Bronchial epithelial cell (primary cell): ENCODE measurements at regions not wholly inside any gene's neighbourhood (a gene's known extent, or its start where the extent isn't known, plus 50 kb on each side); places are given as distances from the start of the nearest gene placed in this dataset.

ENCODE experiments used
- DNase-seq: peaks from one replicate; pipeline ENCODE4 v3.0.0-alpha.2; 2010; ENCODE audit warnings: low read depth
- FAIRE-seq: peaks from 2 replicates; lab custom pipeline; 2011; peaks lifted over from hg19 to GRCh38; lab: Jason Lieb, UNC
- H3K27me3 ChIP-seq: 2 replicates; pipeline ENCODE4 v1.5.1; 2011; ENCODE audit warnings: low read length; ENCODE audit not compliant: control insufficient read depth, insufficient read depth
- H3K36me3 ChIP-seq: 2 replicates; pipeline ENCODE4 v1.5.1; 2011; ENCODE audit warnings: low read length; ENCODE audit not compliant: control insufficient read depth, insufficient read depth
- H3K4me3 ChIP-seq: 2 replicates; pipeline ENCODE4 v1.5.1; 2011; ENCODE audit warnings: mild to moderate bottlenecking, low read depth, low read length, control low read depth
- CTCF ChIP-seq: IDR thresholded peaks from 2 replicates; pipeline ENCODE4 v1.5.1; 2011; ENCODE audit warnings: mild to moderate bottlenecking, moderate library complexity, low read length, control low read depth, inconsistent platforms; ENCODE audit not compliant: insufficient read depth, severe bottlenecking

- H3K27me3 ChIP-seq, result no peaks in the 10 kb centered on the region
- no peak for TF ChIP-seq CTCF
- no peaks in the 10 kb centered on the region for H3K36me3 ChIP-seq
- no peak for FAIRE-seq
- DNase-seq, result no peak
- H3K4me3 ChIP-seq, result no peak overlapping the region
Observed at GRCh38 chr2:201964011-201964410, 69.6 kb upstream of the FZD7 start.

- Histone ChIP-seq H3K36me3 (no peaks in the 10 kb centered on the region), H3K27me3 (no peaks in the 10 kb centered on the region), H3K4me3 (no peak overlapping the region)
- no peak for TF ChIP-seq CTCF
- no peak for FAIRE-seq
- no peak for DNase-seq
Observed at GRCh38 chr2:201964631-201965206, 68.9 kb upstream of the FZD7 start.

- Histone ChIP-seq H3K4me3 (no peak overlapping the region), H3K36me3 (no peaks in the 10 kb centered on the region), H3K27me3 (no peaks in the 10 kb centered on the region)
- DNase-seq (no peak), FAIRE-seq (no peak)
- peak; percentile 18 for TF ChIP-seq CTCF
Observed at GRCh38 chr2:201965550-201965949, 68.1 kb upstream of the FZD7 start.

- no peaks in the 10 kb centered on the region for H3K27me3 ChIP-seq
- no peaks in the 10 kb centered on the region for H3K36me3 ChIP-seq
- TF ChIP-seq CTCF, result no peak
- H3K4me3 ChIP-seq, result no peak overlapping the region
- DNase-seq (no peak), FAIRE-seq (no peak)
Observed at GRCh38 chr2:201966691-201967438, 66.8 kb upstream of the FZD7 start.

- no peak overlapping the region for H3K4me3 ChIP-seq
- no peak for FAIRE-seq
- TF ChIP-seq CTCF, result no peak
- no peaks in the 10 kb centered on the region for H3K27me3 ChIP-seq
- H3K36me3 ChIP-seq, result no peaks in the 10 kb centered on the region
- no peak for DNase-seq
Observed at GRCh38 chr2:201968050-201968449, 65.6 kb upstream of the FZD7 start.

- no peaks in the 10 kb centered on the region for H3K36me3 ChIP-seq
- no peak for TF ChIP-seq CTCF
- H3K27me3 ChIP-seq, result no peaks in the 10 kb centered on the region
- no peak overlapping the region for H3K4me3 ChIP-seq
- FAIRE-seq (no peak), DNase-seq (no peak)
Observed at GRCh38 chr2:201968476-201968875, 65.2 kb upstream of the FZD7 start.
